Glutamatergic neuron (in vitro differentiated cells): ENCODE measurements at regions not wholly inside any gene's neighbourhood (a gene's known extent, or its start where the extent isn't known, plus 50 kb on each side); places are given as distances from the start of the nearest gene placed in this dataset.

ENCODE experiments used
- DNase-seq: peaks from one replicate; pipeline ENCODE4 v3.0.0; 2022
- H3K27ac Mint-ChIP-seq: one replicate; pipeline ENCODE4 v1.8.0; 2020; ENCODE audit warnings: mild to moderate bottlenecking, mixed read lengths, inconsistent platforms; ENCODE audit not compliant: unreplicated experiment
- H3K27me3 Mint-ChIP-seq: one replicate; pipeline ENCODE4 v1.8.0; 2020; ENCODE audit warnings: mild to moderate bottlenecking, moderate library complexity, mixed read lengths, inconsistent platforms; ENCODE audit not compliant: unreplicated experiment
- H3K36me3 Mint-ChIP-seq: one replicate; pipeline ENCODE4 v1.8.0; 2020; ENCODE audit warnings: mild to moderate bottlenecking, mixed read lengths, inconsistent platforms; ENCODE audit not compliant: unreplicated experiment
- H3K4me1 Mint-ChIP-seq: one replicate; pipeline ENCODE4 v1.8.0; 2020; ENCODE audit warnings: mild to moderate bottlenecking, low read depth, mixed read lengths, inconsistent platforms; ENCODE audit not compliant: unreplicated experiment
- H3K4me3 Mint-ChIP-seq: one replicate; pipeline ENCODE4 v1.8.0; 2020; ENCODE audit warnings: mild to moderate bottlenecking, mixed read lengths, inconsistent platforms; ENCODE audit not compliant: unreplicated experiment
- H3K9me3 Mint-ChIP-seq: one replicate; pipeline ENCODE4 v1.8.0; 2020; ENCODE audit warnings: mild to moderate bottlenecking, moderate library complexity, mixed read lengths, inconsistent platforms; ENCODE audit not compliant: unreplicated experiment
- CTCF ChIP-seq: fragments of 200-600 bp; sonication (generic); IDR thresholded peaks from one replicate; pipeline ENCODE4 v1.5.0; 2021; ENCODE audit not compliant: partially characterized antibody, unreplicated experiment

- TF ChIP-seq CTCF, result no peak
- H3K9me3 Mint-ChIP-seq, result no peaks in the 10 kb centered on the region
- H3K27me3 Mint-ChIP-seq, result peaks cover 2% of the 10 kb centered on the region
- H3K27ac Mint-ChIP-seq, result no peak overlapping the region
- no peak for DNase-seq
- H3K4me3 Mint-ChIP-seq, result no peak overlapping the region
- peaks cover 4% of the 10 kb centered on the region for H3K36me3 Mint-ChIP-seq
- H3K4me1 Mint-ChIP-seq, result no peaks in the 10 kb centered on the region
Measured at GRCh38 chr18:45399146-45399545, 216.1 kb upstream of the SLC14A2 start.

- H3K27ac Mint-ChIP-seq, result no peak overlapping the region
- H3K36me3 Mint-ChIP-seq, result peaks cover 4% of the 10 kb centered on the region
- no peak overlapping the region for H3K4me3 Mint-ChIP-seq
- no peaks in the 10 kb centered on the region for H3K4me1 Mint-ChIP-seq
- TF ChIP-seq CTCF, result no peak
- H3K9me3 Mint-ChIP-seq, result no peaks in the 10 kb centered on the region
- peaks cover 2% of the 10 kb centered on the region for H3K27me3 Mint-ChIP-seq
- no peak for DNase-seq
Measured at GRCh38 chr18:45399643-45400042, 215.6 kb upstream of the SLC14A2 start.

GRCh38 chr18:45402485-45403056 lies 212.7 kb upstream of the SLC14A2 start:
- TF ChIP-seq CTCF, result no peak
- DNase-seq, result no peak
- H3K9me3 Mint-ChIP-seq, result peaks cover 3% of the 10 kb centered on the region
- H3K36me3 Mint-ChIP-seq, result peaks cover 16% of the 10 kb centered on the region
- no peak overlapping the region for H3K4me3 Mint-ChIP-seq
- no peak overlapping the region for H3K27ac Mint-ChIP-seq
- H3K4me1 Mint-ChIP-seq, result no peaks in the 10 kb centered on the region
- H3K27me3 Mint-ChIP-seq, result peaks cover 3% of the 10 kb centered on the region

- Mint-ChIP-seq H3K27me3 (peaks cover 3% of the 10 kb centered on the region), H3K36me3 (peaks cover 16% of the 10 kb centered on the region), H3K4me3 (no peak overlapping the region), H3K27ac (no peak overlapping the region), H3K4me1 (no peaks in the 10 kb centered on the region), H3K9me3 (peaks cover 3% of the 10 kb centered on the region)
- no peak for DNase-seq
- TF ChIP-seq CTCF, result no peak
Measured at GRCh38 chr18:45403341-45404049, 211.8 kb upstream of the SLC14A2 start.

DNA sequence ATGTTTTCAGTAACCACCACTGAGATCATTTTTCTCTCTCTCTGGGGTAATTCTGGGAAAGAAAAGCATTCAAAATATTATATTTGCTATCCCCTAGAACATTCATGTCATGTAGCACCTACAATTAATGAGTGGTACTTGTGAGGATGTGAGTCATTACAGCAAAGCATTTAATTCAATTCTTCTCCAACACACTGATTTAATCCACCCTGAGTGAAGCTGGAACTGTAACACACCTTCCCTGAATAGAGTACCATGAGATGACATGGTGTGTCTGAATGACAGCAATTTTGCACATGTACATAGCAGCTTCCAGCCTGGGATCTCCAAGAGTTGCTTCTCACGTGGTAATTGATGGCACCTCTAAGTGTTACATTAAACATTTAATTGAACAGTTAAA lies 207.1 kb upstream of the SLC14A2 start:
- Mint-ChIP-seq H3K27ac (no peak overlapping the region), H3K27me3 (peaks cover 1% of the 10 kb centered on the region), H3K4me3 (no peak overlapping the region), H3K36me3 (peaks cover 16% of the 10 kb centered on the region), H3K4me1 (no peaks in the 10 kb centered on the region), H3K9me3 (peaks cover 5% of the 10 kb centered on the region)
- no peak for DNase-seq
- TF ChIP-seq CTCF, result no peak
